Cardiac fibroblast (primary cell): ENCODE measurements at regions not wholly inside any gene's neighbourhood (a gene's known extent, or its start where the extent isn't known, plus 50 kb on each side); places are given as distances from the start of the nearest gene placed in this dataset.

ENCODE experiments used
- DNase-seq, 2 donors: peaks; one replicate each; pipeline versions ENCODE4 v3.0.0 to v3.0.0-alpha.2; 2010; ENCODE audit warnings: low read depth in 2 of 2
- H3K4me3 ChIP-seq, 2 donors: replicated peaks in 1 of 2; 1 replicate in 1 of 2; 2 replicates in 1 of 2; pipeline ENCODE4 v1.5.1; 2011; ENCODE audit warnings: low read depth in 2 of 2, low read length in 2 of 2, mild to moderate bottlenecking in 2 of 2, moderate library complexity in 1 of 2
- TF ChIP-seq, protein P1 (sequence below): IDR thresholded peaks from one replicate; pipeline ENCODE4 v1.5.1; 2011; ENCODE audit warnings: low read depth, mild to moderate bottlenecking, low read length, inconsistent platforms

DNA sequence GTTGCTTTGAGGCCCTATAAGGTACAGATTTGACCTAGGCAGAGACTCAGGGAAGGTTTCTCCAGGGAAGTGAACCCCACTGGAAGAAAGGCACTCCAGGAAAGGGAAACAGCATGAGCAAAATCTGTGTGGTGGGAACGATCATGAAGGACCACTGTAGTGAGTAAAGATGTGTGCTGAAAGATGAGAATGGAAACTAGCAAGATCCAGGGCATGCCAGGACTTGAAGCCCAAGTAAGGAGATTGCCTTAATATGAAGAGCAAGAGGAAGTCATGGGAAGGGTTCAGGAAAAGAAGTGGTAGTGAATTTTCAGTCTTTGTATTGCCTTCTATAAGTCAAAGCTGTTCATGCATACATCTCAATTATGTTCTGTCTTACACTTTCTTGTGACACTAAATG is 55.2 kb upstream of the SLIT3 start:
- no peak for DNase-seq
- TF ChIP-seq, protein P1, sequence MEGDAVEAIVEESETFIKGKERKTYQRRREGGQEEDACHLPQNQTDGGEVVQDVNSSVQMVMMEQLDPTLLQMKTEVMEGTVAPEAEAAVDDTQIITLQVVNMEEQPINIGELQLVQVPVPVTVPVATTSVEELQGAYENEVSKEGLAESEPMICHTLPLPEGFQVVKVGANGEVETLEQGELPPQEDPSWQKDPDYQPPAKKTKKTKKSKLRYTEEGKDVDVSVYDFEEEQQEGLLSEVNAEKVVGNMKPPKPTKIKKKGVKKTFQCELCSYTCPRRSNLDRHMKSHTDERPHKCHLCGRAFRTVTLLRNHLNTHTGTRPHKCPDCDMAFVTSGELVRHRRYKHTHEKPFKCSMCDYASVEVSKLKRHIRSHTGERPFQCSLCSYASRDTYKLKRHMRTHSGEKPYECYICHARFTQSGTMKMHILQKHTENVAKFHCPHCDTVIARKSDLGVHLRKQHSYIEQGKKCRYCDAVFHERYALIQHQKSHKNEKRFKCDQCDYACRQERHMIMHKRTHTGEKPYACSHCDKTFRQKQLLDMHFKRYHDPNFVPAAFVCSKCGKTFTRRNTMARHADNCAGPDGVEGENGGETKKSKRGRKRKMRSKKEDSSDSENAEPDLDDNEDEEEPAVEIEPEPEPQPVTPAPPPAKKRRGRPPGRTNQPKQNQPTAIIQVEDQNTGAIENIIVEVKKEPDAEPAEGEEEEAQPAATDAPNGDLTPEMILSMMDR: no peak
- H3K4me3 ChIP-seq: no peak overlapping the region

GRCh38 chr5:169354921-169355320 is 54.0 kb upstream of the SLIT3 start:
- TF ChIP-seq, protein P1: no peak
- DNase-seq: peak in 1 of 2 donors; percentile 37
- no peak overlapping the region for H3K4me3 ChIP-seq

- TF ChIP-seq, protein P1: no peak
- peak in 1 of 2 donors; percentile 50 for DNase-seq
- no peak overlapping the region for H3K4me3 ChIP-seq
Measured at GRCh38 chr5:169354263-169354662, 53.3 kb upstream of the SLIT3 start.

GRCh38 chr5:169352901-169353300 is 52.0 kb upstream of the SLIT3 start:
- no peak for DNase-seq
- TF ChIP-seq, protein P1: no peak
- no peak overlapping the region for H3K4me3 ChIP-seq

GRCh38 chr5:169351721-169352120 is 50.8 kb upstream of the SLIT3 start:
- TF ChIP-seq, protein P1: no peak
- H3K4me3 ChIP-seq: no peak overlapping the region
- DNase-seq: no peak

- peak; percentile 94 to 97 for DNase-seq
- TF ChIP-seq, protein P1: no peak
Measured at GRCh38 chr5:169350759-169351240, 49.9 kb upstream of the SLIT3 start.

More at GRCh38 chr5:169350759-169351240, 49.9 kb upstream of the SLIT3 start:
- H3K4me3 ChIP-seq: no peak overlapping the region
